GM12892 (cell line): ENCODE measurements at regions not wholly inside any gene's neighbourhood (a gene's known extent, or its start where the extent isn't known, plus 50 kb on each side); places are given as distances from the start of the nearest gene placed in this dataset.

Experiments
- POLR2A ChIP-seq: IDR thresholded peaks from 2 replicates; pipeline ENCODE4 v1.6.1; 2011; ENCODE audit warnings: low read depth, low read length, control low read depth
- POLR2AphosphoS5 ChIP-seq: IDR thresholded peaks from 2 replicates; pipeline ENCODE4 v1.6.1; 2011; ENCODE audit warnings: low read depth, low read length, control low read depth
- TAF1 ChIP-seq: IDR thresholded peaks from 2 replicates; pipeline ENCODE4 v1.6.1; 2011; ENCODE audit warnings: low read depth, mild to moderate bottlenecking, control low read depth, low read length, borderline replicate concordance

- no peak for TF ChIP-seq POLR2A
- TF ChIP-seq POLR2AphosphoS5 = no peak
- no peak for TF ChIP-seq TAF1
These were observed 248.1 kb downstream of the CNTN3 start for GRCh38 chr3:74366331-74366730.
